Spleen (tissue), 11 donors: ENCODE measurements at regions not wholly inside any gene's neighbourhood (a gene's known extent, or its start where the extent isn't known, plus 50 kb on each side); places are given as distances from the start of the nearest gene placed in this dataset.

Experiments used
- DNase-seq: peaks from one replicate; pipeline ENCODE4 v3.0.0-alpha.2; 2020
- H3K27ac ChIP-seq, 8 donors: fragments of 200-600 bp; sonication (generic) in 7 of 8; 1 replicate in 4 of 8; 2 replicates in 4 of 8; pipeline versions ENCODE4 v1.5.0 to v1.8.0; 2016 to 2021; ENCODE audit warnings: inconsistent platforms in 4 of 8, mild to moderate bottlenecking in 4 of 8, moderate library complexity in 1 of 8
- H3K27me3 ChIP-seq, 7 donors: fragments of 200-600 bp; sonication (generic) in 6 of 7; replicated peaks in 1 of 7; 1 replicate in 4 of 7; 2 replicates in 3 of 7; pipeline versions ENCODE4 v1.5.0 to v1.8.0; 2016 to 2021; ENCODE audit warnings: inconsistent platforms in 3 of 7, mild to moderate bottlenecking in 1 of 7
- H3K36me3 ChIP-seq, 6 donors: fragments of 200-600 bp; sonication (generic) in 5 of 6; 1 replicate in 4 of 6; 2 replicates in 2 of 6; pipeline versions ENCODE4 v1.5.0 to v1.8.0; 2016 to 2021; ENCODE audit warnings: inconsistent platforms in 2 of 6
- H3K4me1 ChIP-seq, 6 donors: fragments of 200-600 bp; sonication (generic) in 5 of 6; 1 replicate in 3 of 6; 2 replicates in 3 of 6; pipeline versions ENCODE4 v1.5.0 to v1.8.0; 2016 to 2021; ENCODE audit warnings: inconsistent platforms in 3 of 6
- H3K4me3 ChIP-seq, 8 donors: fragments of 200-600 bp; sonication (generic) in 7 of 8; 1 replicate in 4 of 8; 2 replicates in 4 of 8; pipeline versions ENCODE4 v1.5.0 to v1.8.0; 2016 to 2021; ENCODE audit warnings: inconsistent platforms in 4 of 8, mild to moderate bottlenecking in 4 of 8, moderate library complexity in 2 of 8
- H3K9me3 ChIP-seq, 8 donors: fragments of 200-600 bp; sonication (generic) in 7 of 8; 1 replicate in 4 of 8; 2 replicates in 4 of 8; pipeline versions ENCODE4 v1.5.0 to v1.8.0; 2016 to 2021; ENCODE audit warnings: inconsistent platforms in 4 of 8
- POLR2A ChIP-seq, 3 donors: fragments of 450-650 bp; IDR thresholded peaks; one replicate each; pipeline ENCODE4 v1.5.1; 2017; ENCODE audit warnings: antibody characterized with exemption in 3 of 3, mild to moderate bottlenecking in 1 of 3
- POLR2AphosphoS5 ChIP-seq, 3 donors: sonication (generic); formaldehyde crosslinking; IDR thresholded peaks; one replicate each; pipeline ENCODE4 v1.5.1; 2017; ENCODE audit warnings: antibody characterized with exemption in 3 of 3
- WGBS, 5 donors: extraction: QIAGEN DNeasy Blood & Tissue Kit in 3 of 5; methylation state at CpG; one replicate each; pipeline versions ENCODE4 v1.1.5 to v1.1.7; 2013 to 2018; 5-methylcytosine and 5-hydroxymethylcytosine counted together
- intact Hi-C: fragments of 100-400 bp; cut with DNase I; formaldehyde crosslinking; loops from one replicate; pipeline ENCODE4 v1.15.0; 2023; ENCODE audit warnings: low total_unique reads
- TF ChIP-seq, protein P1 (sequence below), 11 experiments: fragments of 200-600 bp in 7 of 11; fragments of 450-650 bp in 4 of 11; sonication (generic) in 4 of 11; IDR thresholded peaks in 8 of 11; conservative IDR thresholded peaks in 3 of 11; 1 replicate in 7 of 11; 2 replicates in 4 of 11; pipeline versions ENCODE4 v1.4.0 to v1.8.0; 2016 to 2021; ENCODE audit warnings: antibody characterized with exemption in 11 of 11, inconsistent platforms in 4 of 11, mild to moderate bottlenecking in 1 of 11
- donor health status: healthy with polysubstance abuse.
- donor health status: DM: no; HTN: no; CAD: no; lungs with moderate emphysema.
- donor health status: DM: no; HTN: no; CAD: no.
- donor health status: Bipolar disorder and iron deficiency.
- donor health status: healthy.
- donor health status: DM: no; HTN: no; CAD: no.
- donor health status: DM: yes; HTN: yes; CAD: no.

DNA sequence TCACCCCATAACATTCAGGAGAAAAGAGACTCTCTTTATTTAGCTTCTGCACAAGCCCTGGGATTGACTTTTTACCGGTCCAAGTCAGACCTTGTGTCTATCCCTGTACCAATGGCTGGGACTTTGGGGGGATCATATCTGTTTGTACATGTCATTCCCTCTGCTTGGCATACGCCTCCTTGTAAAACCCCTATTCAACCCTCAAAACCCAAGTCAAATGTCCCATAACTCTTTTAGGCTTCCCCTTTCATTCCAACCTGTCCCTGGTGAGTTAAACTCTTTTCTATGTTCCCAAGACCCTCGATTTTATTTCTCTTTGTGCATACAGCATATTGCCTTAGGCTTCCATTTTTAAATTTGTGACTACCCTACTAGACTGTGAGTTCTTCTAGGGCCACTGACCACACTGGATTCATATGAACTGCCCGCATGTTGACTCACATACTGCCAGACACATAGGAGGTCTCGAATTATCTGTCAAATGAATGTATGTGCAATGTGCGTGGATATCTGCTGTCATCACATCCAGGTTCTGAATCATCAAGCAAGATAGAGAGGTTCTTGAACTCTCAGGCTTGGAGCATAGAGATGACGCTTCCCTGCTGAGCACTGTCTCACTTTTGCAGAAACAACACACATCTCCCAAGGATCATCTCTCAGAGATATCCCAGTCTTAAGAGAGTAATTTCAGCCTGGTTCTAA, 548.6 kb upstream of the TBX3 start:
- WGBS, 5 donors: 81 to 91% (median 86%) methylated on average over 7 of the region's 7 CpGs
- TF ChIP-seq POLR2AphosphoS5 (IDR thresholded peaks at IDR 0.05) (no peak), POLR2A (IDR thresholded peaks at IDR 0.05) (no peak)
- TF ChIP-seq, protein P1, sequence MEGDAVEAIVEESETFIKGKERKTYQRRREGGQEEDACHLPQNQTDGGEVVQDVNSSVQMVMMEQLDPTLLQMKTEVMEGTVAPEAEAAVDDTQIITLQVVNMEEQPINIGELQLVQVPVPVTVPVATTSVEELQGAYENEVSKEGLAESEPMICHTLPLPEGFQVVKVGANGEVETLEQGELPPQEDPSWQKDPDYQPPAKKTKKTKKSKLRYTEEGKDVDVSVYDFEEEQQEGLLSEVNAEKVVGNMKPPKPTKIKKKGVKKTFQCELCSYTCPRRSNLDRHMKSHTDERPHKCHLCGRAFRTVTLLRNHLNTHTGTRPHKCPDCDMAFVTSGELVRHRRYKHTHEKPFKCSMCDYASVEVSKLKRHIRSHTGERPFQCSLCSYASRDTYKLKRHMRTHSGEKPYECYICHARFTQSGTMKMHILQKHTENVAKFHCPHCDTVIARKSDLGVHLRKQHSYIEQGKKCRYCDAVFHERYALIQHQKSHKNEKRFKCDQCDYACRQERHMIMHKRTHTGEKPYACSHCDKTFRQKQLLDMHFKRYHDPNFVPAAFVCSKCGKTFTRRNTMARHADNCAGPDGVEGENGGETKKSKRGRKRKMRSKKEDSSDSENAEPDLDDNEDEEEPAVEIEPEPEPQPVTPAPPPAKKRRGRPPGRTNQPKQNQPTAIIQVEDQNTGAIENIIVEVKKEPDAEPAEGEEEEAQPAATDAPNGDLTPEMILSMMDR (IDR thresholded peaks at IDR 0.05 in 8 of 11, conservative IDR thresholded peaks at IDR 0.05 in 3 of 11): no peak
- intact Hi-C loops: no loop called here
- Histone ChIP-seq H3K9me3 (no peaks in the 10 kb centered on the region), H3K27me3 (peaks cover 0 to 12% (median 0%) of the 10 kb centered on the region in 7 donors), H3K4me3 (no peak overlapping the region), H3K4me1 (peaks cover 0 to 5% (median 0%) of the 10 kb centered on the region in 6 donors), H3K36me3 (no peaks in the 10 kb centered on the region), H3K27ac (no peak overlapping the region)
- no peak for DNase-seq

DNA sequence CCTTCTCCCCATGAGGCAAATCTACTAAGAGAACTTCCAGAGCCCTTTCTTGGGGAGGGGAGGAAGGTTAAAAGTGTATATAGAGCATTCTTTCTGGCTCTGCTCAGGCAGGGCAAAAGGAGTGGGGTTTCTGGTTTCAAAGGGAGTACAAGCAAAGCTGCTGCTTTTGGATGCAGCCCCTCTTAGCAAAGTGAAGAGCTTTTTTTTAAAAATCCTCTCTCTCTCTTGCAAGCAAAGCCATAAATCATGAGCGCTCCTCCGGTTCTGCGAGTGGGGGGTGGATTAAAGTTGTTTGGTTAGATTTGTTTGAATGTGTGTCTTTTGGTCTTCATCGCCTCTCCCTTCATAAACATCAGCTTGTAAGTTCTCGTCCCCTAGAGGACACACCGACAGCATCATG, 546.6 kb upstream of the TBX3 start:
- no peak for DNase-seq
- no peaks in the 10 kb centered on the region for H3K9me3 ChIP-seq
- H3K27ac ChIP-seq: no peak overlapping the region
- H3K36me3 ChIP-seq: no peaks in the 10 kb centered on the region
- 38 to 51% (median 43%) methylated on average over 6 of the region's 6 CpGs for WGBS, 5 donors
- intact Hi-C loops: no loop called here
- TF ChIP-seq POLR2AphosphoS5 (IDR thresholded peaks at IDR 0.05) (no peak), POLR2A (IDR thresholded peaks at IDR 0.05) (no peak)
- TF ChIP-seq, protein P1 (IDR thresholded peaks at IDR 0.05 in 8 of 11, conservative IDR thresholded peaks at IDR 0.05 in 3 of 11): no peak
- peaks cover 0 to 12% (median 0%) of the 10 kb centered on the region in 7 donors for H3K27me3 ChIP-seq
- peaks cover 0 to 5% (median 0%) of the 10 kb centered on the region in 6 donors for H3K4me1 ChIP-seq
- H3K4me3 ChIP-seq: no peak overlapping the region

DNA sequence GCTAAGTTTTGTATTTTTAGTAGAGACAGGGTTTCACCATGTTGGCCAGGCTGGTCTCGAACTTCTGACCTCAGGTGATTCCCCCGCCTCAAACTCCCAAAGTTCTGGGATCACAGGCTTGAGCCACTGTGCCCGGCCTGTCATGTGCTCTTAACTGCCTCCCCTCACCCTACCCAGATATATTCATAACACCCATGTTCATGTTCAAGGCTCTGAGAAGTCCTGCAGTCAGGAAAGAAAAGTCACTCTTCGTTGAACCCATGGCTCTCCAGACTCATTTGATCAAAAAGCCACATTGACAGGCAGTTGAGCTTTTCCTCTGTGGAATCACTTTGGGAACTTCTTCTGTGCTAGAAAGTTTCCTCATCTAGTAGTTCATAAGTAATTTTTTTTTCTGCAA, 545.5 kb upstream of the TBX3 start:
- Histone ChIP-seq H3K9me3 (no peaks in the 10 kb centered on the region), H3K36me3 (no peaks in the 10 kb centered on the region), H3K4me1 (peaks cover 0 to 5% (median 0%) of the 10 kb centered on the region in 6 donors), H3K27ac (no peak overlapping the region), H3K4me3 (no peak overlapping the region), H3K27me3 (peaks cover 0 to 12% (median 0%) of the 10 kb centered on the region in 7 donors)
- no peak for DNase-seq
- TF ChIP-seq, protein P1 (IDR thresholded peaks at IDR 0.05 in 8 of 11, conservative IDR thresholded peaks at IDR 0.05 in 3 of 11): no peak
- TF ChIP-seq POLR2A (IDR thresholded peaks at IDR 0.05) (no peak), POLR2AphosphoS5 (IDR thresholded peaks at IDR 0.05) (no peak)
- WGBS, 5 donors: 82 to 87% (median 84%) methylated on average over 4 of the region's 4 CpGs
- intact Hi-C loops: no loop called here

DNA sequence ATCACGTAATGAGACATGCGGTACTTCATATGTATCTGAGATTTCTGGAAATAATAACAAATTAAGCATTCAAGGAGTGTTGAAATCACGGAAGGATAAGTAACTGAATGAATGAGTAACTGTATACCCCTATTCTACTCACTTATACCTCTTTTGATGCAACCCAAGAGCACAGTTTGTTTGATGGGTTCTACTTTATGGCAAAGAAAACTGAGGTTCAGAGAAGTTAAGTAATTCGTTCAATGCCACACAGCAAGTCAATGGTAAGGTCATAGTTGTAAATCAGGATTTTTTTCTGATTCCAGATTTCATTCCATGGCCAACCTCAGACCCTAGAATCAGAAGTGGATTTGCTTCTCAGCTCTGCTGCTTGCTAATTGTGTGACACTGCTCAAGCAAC, 544.5 kb upstream of the TBX3 start:
- TF ChIP-seq POLR2A (IDR thresholded peaks at IDR 0.05) (no peak), POLR2AphosphoS5 (IDR thresholded peaks at IDR 0.05) (no peak)
- TF ChIP-seq, protein P1 (IDR thresholded peaks at IDR 0.05 in 8 of 11, conservative IDR thresholded peaks at IDR 0.05 in 3 of 11): no peak
- no peak for DNase-seq
- Histone ChIP-seq H3K4me3 (no peak overlapping the region), H3K9me3 (no peaks in the 10 kb centered on the region), H3K36me3 (no peaks in the 10 kb centered on the region), H3K27me3 (peaks cover 0 to 10% (median 0%) of the 10 kb centered on the region in 7 donors), H3K4me1 (peaks cover 0 to 5% (median 0%) of the 10 kb centered on the region in 6 donors), H3K27ac (no peak overlapping the region)
- intact Hi-C loops: no loop called here
- WGBS, 5 donors: 88 to 92% (median 91%) methylated on average over 4 of the region's 4 CpGs
